Activated T-helper 1 cell treated with anti-CD3 and anti-CD28 coated beads, Interleukin-12 subunit alpha, Interleukin-12 subunit beta, Interleukin-2, Interleukin-4 antibody, amounts not matched to agents 30 ng/mL and 10 ng/mL and 1 ng/mL, durations not matched to agents 14 hours and 24 hours and 36 hours (primary cell): ENCODE measurements at regions not wholly inside any gene's neighbourhood (a gene's known extent, or its start where the extent isn't known, plus 50 kb on each side); places are given as distances from the start of the nearest gene placed in this dataset.

Experiments used
- DNase-seq: peaks from one replicate; pipeline ENCODE4 v3.0.0; 2021; ENCODE audit warnings: low spot score
- H3K27ac Mint-ChIP-seq: one replicate; pipeline ENCODE4 v1.8.0; 2021; ENCODE audit warnings: mild to moderate bottlenecking, mixed read lengths
- H3K27me3 Mint-ChIP-seq: one replicate; pipeline ENCODE4 v1.8.0; 2022; ENCODE audit warnings: mild to moderate bottlenecking, moderate library complexity, mixed read lengths; ENCODE audit not compliant: insufficient read depth
- H3K36me3 Mint-ChIP-seq: one replicate; pipeline ENCODE4 v1.8.0; 2021; ENCODE audit warnings: low read depth, mixed read lengths
- H3K4me1 Mint-ChIP-seq: one replicate; pipeline ENCODE4 v1.8.0; 2021; ENCODE audit warnings: low read depth, mixed read lengths
- H3K4me3 Mint-ChIP-seq: one replicate; pipeline ENCODE4 v1.8.0; 2021; ENCODE audit warnings: mild to moderate bottlenecking, moderate library complexity, mixed read lengths
- H3K9me3 Mint-ChIP-seq: one replicate; pipeline ENCODE4 v1.8.0; 2021; ENCODE audit warnings: mixed read lengths
- intact Hi-C: fragments of 100-400 bp; cut with micrococcal nuclease; formaldehyde crosslinking; loops from one replicate; pipeline ENCODE4 v1.15.1; 2024

- intact Hi-C loops, result no loop called here
- Mint-ChIP-seq H3K4me1 (no peaks in the 10 kb centered on the region), H3K36me3 (no peaks in the 10 kb centered on the region), H3K27ac (no peak overlapping the region), H3K4me3 (no peak overlapping the region), H3K9me3 (no peaks in the 10 kb centered on the region), H3K27me3 (no peaks in the 10 kb centered on the region)
- DNase-seq, result no peak
Observed at GRCh38 chr10:83553366-83553765, 585.9 kb upstream of the GHITM start.

- no peaks in the 10 kb centered on the region for H3K36me3 Mint-ChIP-seq
- no peak overlapping the region for H3K27ac Mint-ChIP-seq
- no peaks in the 10 kb centered on the region for H3K9me3 Mint-ChIP-seq
- no peaks in the 10 kb centered on the region for H3K4me1 Mint-ChIP-seq
- H3K4me3 Mint-ChIP-seq, result no peak overlapping the region
- H3K27me3 Mint-ChIP-seq, result no peaks in the 10 kb centered on the region
- DNase-seq, result no peak
- intact Hi-C loops, result no loop called here
Observed at GRCh38 chr10:83555264-83555663, 584.0 kb upstream of the GHITM start.

- Mint-ChIP-seq H3K36me3 (no peaks in the 10 kb centered on the region), H3K4me3 (no peak overlapping the region), H3K9me3 (peaks cover 13% of the 10 kb centered on the region), H3K27ac (no peak overlapping the region), H3K4me1 (no peaks in the 10 kb centered on the region), H3K27me3 (no peaks in the 10 kb centered on the region)
- intact Hi-C loops, result no loop called here
- no peak for DNase-seq
Observed at GRCh38 chr10:83562381-83562780, 576.9 kb upstream of the GHITM start.

- peaks cover 13% of the 10 kb centered on the region for H3K9me3 Mint-ChIP-seq
- intact Hi-C loops, result no loop called here
- DNase-seq, result no peak
- H3K27ac Mint-ChIP-seq, result no peak overlapping the region
- H3K27me3 Mint-ChIP-seq, result no peaks in the 10 kb centered on the region
- no peaks in the 10 kb centered on the region for H3K4me1 Mint-ChIP-seq
- H3K4me3 Mint-ChIP-seq, result no peak overlapping the region
- H3K36me3 Mint-ChIP-seq, result no peaks in the 10 kb centered on the region
Observed at GRCh38 chr10:83564889-83565588, 574.3 kb upstream of the GHITM start.

GRCh38 chr10:83572036-83572435, 567.3 kb upstream of the GHITM start:
- Mint-ChIP-seq H3K27ac (no peak overlapping the region), H3K27me3 (no peaks in the 10 kb centered on the region), H3K9me3 (no peaks in the 10 kb centered on the region), H3K4me1 (no peaks in the 10 kb centered on the region), H3K4me3 (no peak overlapping the region), H3K36me3 (no peaks in the 10 kb centered on the region)
- intact Hi-C loops, result no loop called here
- no peak for DNase-seq

- Mint-ChIP-seq H3K27ac (no peak overlapping the region), H3K27me3 (no peaks in the 10 kb centered on the region), H3K36me3 (no peaks in the 10 kb centered on the region), H3K9me3 (peaks cover 5% of the 10 kb centered on the region), H3K4me3 (no peak overlapping the region), H3K4me1 (no peaks in the 10 kb centered on the region)
- intact Hi-C loops, result no loop called here
- DNase-seq, result no peak
Observed at GRCh38 chr10:83574770-83575169, 564.5 kb upstream of the GHITM start.

- Mint-ChIP-seq H3K27ac (no peak overlapping the region), H3K36me3 (no peaks in the 10 kb centered on the region), H3K4me3 (no peak overlapping the region), H3K27me3 (no peaks in the 10 kb centered on the region), H3K4me1 (no peaks in the 10 kb centered on the region), H3K9me3 (peaks cover 5% of the 10 kb centered on the region)
- no peak for DNase-seq
- intact Hi-C loops, result loop anchor here (2.0 kb wide), 1 partner anchor 45 kb away; no protein-coding TSS in a partner anchor
Observed at GRCh38 chr10:83577421-83577820, 561.9 kb upstream of the GHITM start.

GRCh38 chr10:83580373-83581012, 558.8 kb upstream of the GHITM start:
- no peak for DNase-seq
- Mint-ChIP-seq H3K36me3 (no peaks in the 10 kb centered on the region), H3K4me3 (no peak overlapping the region), H3K27me3 (no peaks in the 10 kb centered on the region), H3K4me1 (no peaks in the 10 kb centered on the region), H3K27ac (no peak overlapping the region), H3K9me3 (peaks cover 5% of the 10 kb centered on the region)
- intact Hi-C loops, result no loop called here

- H3K27ac Mint-ChIP-seq, result no peak overlapping the region
- no peaks in the 10 kb centered on the region for H3K4me1 Mint-ChIP-seq
- no peak overlapping the region for H3K4me3 Mint-ChIP-seq
- no peaks in the 10 kb centered on the region for H3K36me3 Mint-ChIP-seq
- intact Hi-C loops, result no loop called here
- no peak for DNase-seq
- H3K27me3 Mint-ChIP-seq, result no peaks in the 10 kb centered on the region
- peaks cover 5% of the 10 kb centered on the region for H3K9me3 Mint-ChIP-seq
Observed at GRCh38 chr10:83582407-83583095, 556.8 kb upstream of the GHITM start.

- Mint-ChIP-seq H3K36me3 (no peaks in the 10 kb centered on the region), H3K4me1 (no peaks in the 10 kb centered on the region), H3K9me3 (no peaks in the 10 kb centered on the region), H3K4me3 (no peak overlapping the region), H3K27ac (no peak overlapping the region), H3K27me3 (no peaks in the 10 kb centered on the region)
- intact Hi-C loops, result no loop called here
- no peak for DNase-seq
Observed at GRCh38 chr10:83585686-83586085, 553.6 kb upstream of the GHITM start.

- no peak overlapping the region for H3K27ac Mint-ChIP-seq
- H3K36me3 Mint-ChIP-seq, result no peaks in the 10 kb centered on the region
- peaks cover 20% of the 10 kb centered on the region for H3K9me3 Mint-ChIP-seq
- H3K27me3 Mint-ChIP-seq, result no peaks in the 10 kb centered on the region
- intact Hi-C loops, result no loop called here
- no peaks in the 10 kb centered on the region for H3K4me1 Mint-ChIP-seq
- no peak for DNase-seq
- no peak overlapping the region for H3K4me3 Mint-ChIP-seq
Observed at GRCh38 chr10:83592337-83592935, 546.9 kb upstream of the GHITM start.

GRCh38 chr10:83603708-83604107, 535.6 kb upstream of the GHITM start:
- Mint-ChIP-seq H3K27ac (no peak overlapping the region), H3K4me3 (no peak overlapping the region), H3K9me3 (no peaks in the 10 kb centered on the region), H3K4me1 (no peaks in the 10 kb centered on the region), H3K36me3 (no peaks in the 10 kb centered on the region), H3K27me3 (no peaks in the 10 kb centered on the region)
- intact Hi-C loops, result no loop called here
- peak; percentile 1 for DNase-seq
